ENCODE measurements at regions not wholly inside any gene's neighbourhood (a gene's known extent, or its start where the extent isn't known, plus 50 kb on each side); places are given as distances from the start of the nearest gene placed in this dataset.

DNA sequence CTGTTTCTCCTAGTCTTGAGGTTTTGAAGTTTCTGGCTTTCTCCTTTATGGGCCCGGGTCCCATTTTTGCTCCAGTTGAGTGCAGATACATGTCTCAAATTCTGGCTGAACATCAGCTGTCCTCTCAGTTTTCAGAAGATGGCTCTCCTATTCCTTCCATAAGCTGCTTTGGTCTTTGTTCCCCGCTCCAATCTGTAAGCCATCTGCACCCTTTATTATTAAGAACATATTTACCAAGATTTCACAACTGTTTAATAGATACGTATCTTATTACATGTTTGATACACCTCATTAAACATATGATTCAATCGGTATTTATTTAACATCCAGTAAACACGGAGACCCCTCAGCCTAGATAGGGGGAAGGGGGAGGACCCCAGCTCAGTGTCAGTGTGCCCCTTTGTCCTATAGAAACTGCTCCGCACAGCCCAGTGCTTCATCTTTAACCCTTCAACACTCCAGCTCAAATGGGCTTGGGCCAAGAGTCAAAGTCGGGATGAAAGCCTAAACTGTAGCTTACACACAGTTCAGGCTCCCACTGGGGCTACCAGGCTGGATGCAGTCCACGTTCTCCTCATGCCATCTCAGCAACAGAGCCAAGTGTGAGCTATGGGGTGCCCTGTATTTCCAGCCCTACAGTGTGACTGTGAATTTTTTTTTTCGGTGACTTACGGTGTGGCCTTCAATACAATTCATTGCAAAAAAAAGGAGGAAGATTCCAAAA, 166.0 kb upstream of the ZFHX3 start:
- no peak for ATAC-seq

DNA sequence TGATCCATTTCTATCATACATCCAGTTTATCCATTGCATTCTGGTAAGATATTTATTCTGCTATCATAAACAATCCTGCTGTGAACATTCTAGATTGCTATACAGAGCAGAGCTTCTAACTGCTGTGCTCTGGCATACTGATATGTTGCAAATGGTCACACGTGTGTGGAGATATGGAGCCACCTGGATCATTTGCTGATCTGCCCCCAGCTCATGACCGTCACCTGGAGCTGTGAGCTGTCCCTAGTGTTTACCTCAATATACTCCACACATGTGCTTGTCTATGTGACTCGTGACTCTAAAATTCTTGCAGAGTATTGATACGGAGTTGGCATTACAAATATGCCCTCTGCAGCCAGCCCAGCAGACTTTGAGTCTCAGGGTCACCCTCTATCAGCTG, 164.5 kb upstream of the ZFHX3 start:
- TF ChIP-seq ISL1 (CRISPR knock-in tag; IDR thresholded peaks at IDR 0.05) (no peak), ZNF565 (CRISPR knock-in tag; conservative IDR thresholded peaks at IDR 0.05; ENCODE audit: low read depth) (no peak), ZFP3 (CRISPR knock-in tag; IDR thresholded peaks at IDR 0.05) (no peak), ZFP30 (CRISPR knock-in tag; IDR thresholded peaks at IDR 0.05) (no peak), ARNTL (CRISPR knock-in tag; IDR thresholded peaks at IDR 0.05; ENCODE audit: borderline replicate concordance, low read depth) (no peak), BACH2 (CRISPR knock-in tag; IDR thresholded peaks at IDR 0.05; ENCODE audit: borderline replicate concordance) (no peak)
- TF ChIP-seq, protein P1, sequence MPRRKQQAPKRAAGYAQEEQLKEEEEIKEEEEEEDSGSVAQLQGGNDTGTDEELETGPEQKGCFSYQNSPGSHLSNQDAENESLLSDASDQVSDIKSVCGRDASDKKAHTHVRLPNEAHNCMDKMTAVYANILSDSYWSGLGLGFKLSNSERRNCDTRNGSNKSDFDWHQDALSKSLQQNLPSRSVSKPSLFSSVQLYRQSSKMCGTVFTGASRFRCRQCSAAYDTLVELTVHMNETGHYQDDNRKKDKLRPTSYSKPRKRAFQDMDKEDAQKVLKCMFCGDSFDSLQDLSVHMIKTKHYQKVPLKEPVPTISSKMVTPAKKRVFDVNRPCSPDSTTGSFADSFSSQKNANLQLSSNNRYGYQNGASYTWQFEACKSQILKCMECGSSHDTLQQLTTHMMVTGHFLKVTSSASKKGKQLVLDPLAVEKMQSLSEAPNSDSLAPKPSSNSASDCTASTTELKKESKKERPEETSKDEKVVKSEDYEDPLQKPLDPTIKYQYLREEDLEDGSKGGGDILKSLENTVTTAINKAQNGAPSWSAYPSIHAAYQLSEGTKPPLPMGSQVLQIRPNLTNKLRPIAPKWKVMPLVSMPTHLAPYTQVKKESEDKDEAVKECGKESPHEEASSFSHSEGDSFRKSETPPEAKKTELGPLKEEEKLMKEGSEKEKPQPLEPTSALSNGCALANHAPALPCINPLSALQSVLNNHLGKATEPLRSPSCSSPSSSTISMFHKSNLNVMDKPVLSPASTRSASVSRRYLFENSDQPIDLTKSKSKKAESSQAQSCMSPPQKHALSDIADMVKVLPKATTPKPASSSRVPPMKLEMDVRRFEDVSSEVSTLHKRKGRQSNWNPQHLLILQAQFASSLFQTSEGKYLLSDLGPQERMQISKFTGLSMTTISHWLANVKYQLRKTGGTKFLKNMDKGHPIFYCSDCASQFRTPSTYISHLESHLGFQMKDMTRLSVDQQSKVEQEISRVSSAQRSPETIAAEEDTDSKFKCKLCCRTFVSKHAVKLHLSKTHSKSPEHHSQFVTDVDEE (CRISPR knock-in tag; IDR thresholded peaks at IDR 0.05): no peak
- TF ChIP-seq, protein P2, sequence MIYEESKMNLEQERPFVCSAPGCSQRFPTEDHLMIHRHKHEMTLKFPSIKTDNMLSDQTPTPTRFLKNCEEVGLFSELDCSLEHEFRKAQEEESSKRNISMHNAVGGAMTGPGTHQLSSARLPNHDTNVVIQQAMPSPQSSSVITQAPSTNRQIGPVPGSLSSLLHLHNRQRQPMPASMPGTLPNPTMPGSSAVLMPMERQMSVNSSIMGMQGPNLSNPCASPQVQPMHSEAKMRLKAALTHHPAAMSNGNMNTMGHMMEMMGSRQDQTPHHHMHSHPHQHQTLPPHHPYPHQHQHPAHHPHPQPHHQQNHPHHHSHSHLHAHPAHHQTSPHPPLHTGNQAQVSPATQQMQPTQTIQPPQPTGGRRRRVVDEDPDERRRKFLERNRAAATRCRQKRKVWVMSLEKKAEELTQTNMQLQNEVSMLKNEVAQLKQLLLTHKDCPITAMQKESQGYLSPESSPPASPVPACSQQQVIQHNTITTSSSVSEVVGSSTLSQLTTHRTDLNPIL (CRISPR knock-in tag; IDR thresholded peaks at IDR 0.05; ENCODE audit: low read depth): no peak
- TF ChIP-seq, protein P3, sequence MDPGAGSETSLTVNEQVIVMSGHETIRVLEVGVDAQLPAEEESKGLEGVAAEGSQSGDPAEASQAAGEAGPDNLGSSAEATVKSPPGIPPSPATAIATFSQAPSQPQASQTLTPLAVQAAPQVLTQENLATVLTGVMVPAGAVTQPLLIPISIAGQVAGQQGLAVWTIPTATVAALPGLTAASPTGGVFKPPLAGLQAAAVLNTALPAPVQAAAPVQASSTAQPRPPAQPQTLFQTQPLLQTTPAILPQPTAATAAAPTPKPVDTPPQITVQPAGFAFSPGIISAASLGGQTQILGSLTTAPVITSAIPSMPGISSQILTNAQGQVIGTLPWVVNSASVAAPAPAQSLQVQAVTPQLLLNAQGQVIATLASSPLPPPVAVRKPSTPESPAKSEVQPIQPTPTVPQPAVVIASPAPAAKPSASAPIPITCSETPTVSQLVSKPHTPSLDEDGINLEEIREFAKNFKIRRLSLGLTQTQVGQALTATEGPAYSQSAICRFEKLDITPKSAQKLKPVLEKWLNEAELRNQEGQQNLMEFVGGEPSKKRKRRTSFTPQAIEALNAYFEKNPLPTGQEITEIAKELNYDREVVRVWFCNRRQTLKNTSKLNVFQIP (CRISPR knock-in tag; IDR thresholded peaks at IDR 0.05; ENCODE audit: borderline replicate concordance, low read depth): no peak
- ATAC-seq: no peak

More for the DNA sequence above, 166.0 kb upstream of the ZFHX3 start:
- TF ChIP-seq, protein P4, sequence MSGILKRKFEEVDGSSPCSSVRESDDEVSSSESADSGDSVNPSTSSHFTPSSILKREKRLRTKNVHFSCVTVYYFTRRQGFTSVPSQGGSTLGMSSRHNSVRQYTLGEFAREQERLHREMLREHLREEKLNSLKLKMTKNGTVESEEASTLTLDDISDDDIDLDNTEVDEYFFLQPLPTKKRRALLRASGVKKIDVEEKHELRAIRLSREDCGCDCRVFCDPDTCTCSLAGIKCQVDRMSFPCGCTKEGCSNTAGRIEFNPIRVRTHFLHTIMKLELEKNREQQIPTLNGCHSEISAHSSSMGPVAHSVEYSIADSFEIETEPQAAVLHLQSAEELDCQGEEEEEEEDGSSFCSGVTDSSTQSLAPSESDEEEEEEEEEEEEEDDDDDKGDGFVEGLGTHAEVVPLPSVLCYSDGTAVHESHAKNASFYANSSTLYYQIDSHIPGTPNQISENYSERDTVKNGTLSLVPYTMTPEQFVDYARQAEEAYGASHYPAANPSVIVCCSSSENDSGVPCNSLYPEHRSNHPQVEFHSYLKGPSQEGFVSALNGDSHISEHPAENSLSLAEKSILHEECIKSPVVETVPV (CRISPR knock-in tag; IDR thresholded peaks at IDR 0.05): no peak
- no peak for TF ChIP-seq ZFP30 (CRISPR knock-in tag; IDR thresholded peaks at IDR 0.05)
- no peak for TF ChIP-seq ISL1 (CRISPR knock-in tag; IDR thresholded peaks at IDR 0.05)
- no peak for TF ChIP-seq ZNF565 (CRISPR knock-in tag; conservative IDR thresholded peaks at IDR 0.05; ENCODE audit: low read depth)
- no peak for TF ChIP-seq TCF4 (CRISPR knock-in tag; IDR thresholded peaks at IDR 0.05; ENCODE audit: borderline replicate concordance)
- no peak for TF ChIP-seq OSR1 (CRISPR knock-in tag; IDR thresholded peaks at IDR 0.05)
- no peak for TF ChIP-seq TOX (CRISPR knock-in tag; IDR thresholded peaks at IDR 0.05; ENCODE audit: borderline replicate concordance)
- TF ChIP-seq CSDC2 (CRISPR knock-in tag; IDR thresholded peaks at IDR 0.05): no peak
- TF ChIP-seq, protein P2 (CRISPR knock-in tag; IDR thresholded peaks at IDR 0.05; ENCODE audit: low read depth): no peak
- TF ChIP-seq RARB (CRISPR knock-in tag; IDR thresholded peaks at IDR 0.05): no peak
- no peak for TF ChIP-seq ESRRG (CRISPR knock-in tag; IDR thresholded peaks at IDR 0.05)
- no peak for TF ChIP-seq GLIS3 (CRISPR knock-in tag; IDR thresholded peaks at IDR 0.05)
- TF ChIP-seq ZC3H10 (CRISPR knock-in tag; IDR thresholded peaks at IDR 0.05): no peak
- TF ChIP-seq, protein P1 (CRISPR knock-in tag; IDR thresholded peaks at IDR 0.05): no peak
- no peak for TF ChIP-seq ZFP3 (CRISPR knock-in tag; IDR thresholded peaks at IDR 0.05)
- TF ChIP-seq BACH2 (CRISPR knock-in tag; IDR thresholded peaks at IDR 0.05; ENCODE audit: borderline replicate concordance): no peak
- no peak for TF ChIP-seq PPARA (CRISPR knock-in tag; IDR thresholded peaks at IDR 0.05; ENCODE audit: borderline replicate concordance)
- no peak for TF ChIP-seq ZNF8 (CRISPR knock-in tag; IDR thresholded peaks at IDR 0.05)
- TF ChIP-seq, protein P5, sequence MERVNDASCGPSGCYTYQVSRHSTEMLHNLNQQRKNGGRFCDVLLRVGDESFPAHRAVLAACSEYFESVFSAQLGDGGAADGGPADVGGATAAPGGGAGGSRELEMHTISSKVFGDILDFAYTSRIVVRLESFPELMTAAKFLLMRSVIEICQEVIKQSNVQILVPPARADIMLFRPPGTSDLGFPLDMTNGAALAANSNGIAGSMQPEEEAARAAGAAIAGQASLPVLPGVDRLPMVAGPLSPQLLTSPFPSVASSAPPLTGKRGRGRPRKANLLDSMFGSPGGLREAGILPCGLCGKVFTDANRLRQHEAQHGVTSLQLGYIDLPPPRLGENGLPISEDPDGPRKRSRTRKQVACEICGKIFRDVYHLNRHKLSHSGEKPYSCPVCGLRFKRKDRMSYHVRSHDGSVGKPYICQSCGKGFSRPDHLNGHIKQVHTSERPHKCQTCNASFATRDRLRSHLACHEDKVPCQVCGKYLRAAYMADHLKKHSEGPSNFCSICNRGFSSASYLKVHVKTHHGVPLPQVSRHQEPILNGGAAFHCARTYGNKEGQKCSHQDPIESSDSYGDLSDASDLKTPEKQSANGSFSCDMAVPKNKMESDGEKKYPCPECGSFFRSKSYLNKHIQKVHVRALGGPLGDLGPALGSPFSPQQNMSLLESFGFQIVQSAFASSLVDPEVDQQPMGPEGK (CRISPR knock-in tag; IDR thresholded peaks at IDR 0.05; ENCODE audit: borderline replicate concordance): no peak
- no peak for TF ChIP-seq ZNF70 (CRISPR knock-in tag; IDR thresholded peaks at IDR 0.05)

All from SK-N-SH treated with all-trans-retinoic acid at 6 μM for 48 hours (cell line).